CD14-positive monocyte (primary cell): ENCODE measurements at regions not wholly inside any gene's neighbourhood (a gene's known extent, or its start where the extent isn't known, plus 50 kb on each side); places are given as distances from the start of the nearest gene placed in this dataset.

ENCODE experiments used
- DNase-seq, 3 donors: peaks; one replicate each; pipeline ENCODE4 v3.0.0-alpha.2; 2011 to 2022
- H2AFZ ChIP-seq: 2 replicates; pipeline ENCODE4 v1.6.0; 2012; ENCODE audit warnings: mild to moderate bottlenecking, low read depth, low read length, inconsistent platforms; ENCODE audit not compliant: insufficient read depth, poor library complexity, severe bottlenecking
- H3K27ac ChIP-seq, 2 donors: 1 replicate in 1 of 2; 2 replicates in 1 of 2; pipeline ENCODE4 v1.5.1; 2012 to 2013; ENCODE audit warnings: low read length in 2 of 2, control low read depth in 1 of 2, inconsistent platforms in 1 of 2, low read depth in 1 of 2, mild to moderate bottlenecking in 1 of 2
- H3K27me3 ChIP-seq, 2 donors: one replicate each; pipeline versions ENCODE4 v1.6.0 to v1.6.1; 2011 to 2013; ENCODE audit warnings: low read length in 2 of 2; ENCODE audit not compliant: control insufficient read depth in 2 of 2, insufficient read depth in 2 of 2
- H3K36me3 ChIP-seq, 2 donors: replicated peaks in 1 of 2; 1 replicate in 1 of 2; 2 replicates in 1 of 2; pipeline versions ENCODE4 v1.5.1 to v1.6.1; 2012 to 2013; ENCODE audit warnings: low read length in 2 of 2, control low read depth in 1 of 2, inconsistent platforms in 1 of 2, mild to moderate bottlenecking in 1 of 2; ENCODE audit not compliant: insufficient read depth in 2 of 2, control insufficient read depth in 1 of 2
- H3K4me1 ChIP-seq, 2 donors: 1 replicate in 1 of 2; 2 replicates in 1 of 2; pipeline versions ENCODE4 v1.5.1 to v1.6.1; 2012 to 2013; ENCODE audit warnings: low read length in 2 of 2, control low read depth in 1 of 2, inconsistent platforms in 1 of 2, mild to moderate bottlenecking in 1 of 2, moderate library complexity in 1 of 2; ENCODE audit not compliant: insufficient read depth in 2 of 2, control insufficient read depth in 1 of 2
- H3K4me2 ChIP-seq: replicated peaks from 2 replicates; pipeline ENCODE3; 2012; ENCODE audit warnings: low read length, moderate library complexity, mild to moderate bottlenecking; ENCODE audit not compliant: poor library complexity, severe bottlenecking; ENCODE audit errors: extremely low read depth
- H3K4me3 ChIP-seq, 3 experiments: fragments of 200-600 bp in 1 of 3; sonication (generic) in 1 of 3; replicated peaks in 1 of 3; 1 replicate in 2 of 3; 2 replicates in 1 of 3; pipeline ENCODE4 v1.5.1; 2011 to 2013; ENCODE audit warnings: low read length in 3 of 3, mild to moderate bottlenecking in 3 of 3, control low read depth in 2 of 3, low read depth in 2 of 3, inconsistent platforms in 1 of 3, moderate library complexity in 1 of 3
- H3K79me2 ChIP-seq: 2 replicates; pipeline ENCODE4 v1.6.0; 2012; ENCODE audit warnings: mild to moderate bottlenecking, control low read depth, inconsistent platforms, low read length, moderate library complexity; ENCODE audit not compliant: insufficient read depth
- H3K9ac ChIP-seq: 2 replicates; pipeline ENCODE4 v1.6.0; 2017; ENCODE audit warnings: low read length, mild to moderate bottlenecking; ENCODE audit not compliant: insufficient read depth, poor library complexity, severe bottlenecking
- H3K9me3 ChIP-seq, 2 donors: replicated peaks in 1 of 2; 1 replicate in 1 of 2; 2 replicates in 1 of 2; pipeline versions ENCODE4 v1.5.1 to v1.6.1; 2012 to 2013; ENCODE audit warnings: low read length in 2 of 2, control low read depth in 1 of 2; ENCODE audit not compliant: control insufficient read depth in 1 of 2, insufficient read depth in 1 of 2
- H4K20me1 ChIP-seq: 2 replicates; pipeline ENCODE4 v1.6.0; 2012; ENCODE audit warnings: mild to moderate bottlenecking, low read length, control low read depth, moderate library complexity; ENCODE audit not compliant: insufficient read depth
- H3K27ac Mint-ChIP-seq, 7 donors: one replicate each; pipeline ENCODE4 v1.8.0; 2020; ENCODE audit warnings: mild to moderate bottlenecking in 7 of 7, mixed read lengths in 7 of 7, moderate library complexity in 6 of 7, inconsistent platforms in 2 of 7
- H3K27me3 Mint-ChIP-seq, 3 donors: one replicate each; pipeline ENCODE4 v1.8.0; 2021 to 2022; ENCODE audit warnings: low read depth in 3 of 3, mild to moderate bottlenecking in 3 of 3, mixed read lengths in 3 of 3, moderate library complexity in 3 of 3, inconsistent platforms in 1 of 3
- H3K36me3 Mint-ChIP-seq, 2 donors: one replicate each; pipeline ENCODE4 v1.8.0; 2020; ENCODE audit warnings: mixed read lengths in 2 of 2, inconsistent platforms in 1 of 2, mild to moderate bottlenecking in 1 of 2
- H3K4me1 Mint-ChIP-seq: one replicate; pipeline ENCODE4 v1.8.0; 2020; ENCODE audit warnings: mild to moderate bottlenecking, mixed read lengths
- H3K4me3 Mint-ChIP-seq, 2 donors: one replicate each; pipeline ENCODE4 v1.8.0; 2020; ENCODE audit warnings: mild to moderate bottlenecking in 2 of 2, mixed read lengths in 2 of 2, moderate library complexity in 1 of 2
- H3K9me3 Mint-ChIP-seq, 7 donors: one replicate each; pipeline ENCODE4 v1.8.0; 2020 to 2022; ENCODE audit warnings: mixed read lengths in 7 of 7, mild to moderate bottlenecking in 6 of 7, moderate library complexity in 6 of 7, inconsistent platforms in 2 of 7
- WGBS: methylation state at CpG from one replicate; pipeline ENCODE4 v1.1.5; 2013; ENCODE audit warnings: missing lambda C conversion rate; ENCODE audit not compliant: insufficient coverage; 5-methylcytosine and 5-hydroxymethylcytosine counted together
- intact Hi-C, 2 donors: fragments of 100-400 bp; cut with micrococcal nuclease; formaldehyde crosslinking; loops; one replicate each; pipeline versions ENCODE4 v1.15.0 to v1.15.1; 2023
- TF ChIP-seq, protein P1 (sequence below): fragments of 200-600 bp; IDR thresholded peaks from one replicate; pipeline ENCODE4 v1.8.0; 2022; ENCODE audit warnings: antibody characterized with exemption, mild to moderate bottlenecking

DNA sequence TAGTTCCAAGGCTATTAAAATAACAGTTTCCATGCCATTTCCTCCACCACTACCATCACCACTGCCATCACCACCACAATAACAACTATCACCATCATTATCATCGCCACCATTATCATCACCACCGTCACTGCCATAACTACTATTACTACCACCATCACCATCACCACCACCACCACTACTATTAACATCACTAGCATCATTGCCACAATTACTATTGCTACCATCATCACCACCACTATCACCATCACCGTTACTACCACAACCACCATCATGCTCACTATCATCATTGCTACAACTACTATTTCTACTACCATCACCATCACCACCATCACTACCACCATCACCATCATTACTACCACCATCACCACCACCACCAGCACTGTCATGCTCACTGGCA is 185.9 kb upstream of the MAF start:
- Histone ChIP-seq H2AFZ (no peak overlapping the region), H3K36me3 (no peaks in the 10 kb centered on the region), H3K4me2 (no peak overlapping the region), H3K27me3 (no peaks in the 10 kb centered on the region), H3K4me3 (no peak overlapping the region), H3K27ac (no peak overlapping the region), H4K20me1 (no peaks in the 10 kb centered on the region), H3K79me2 (no peaks in the 10 kb centered on the region), H3K4me1 (no peaks in the 10 kb centered on the region), H3K9me3 (no peaks in the 10 kb centered on the region), H3K9ac (no peak overlapping the region)
- intact Hi-C loops, result no loop called here
- Mint-ChIP-seq H3K27me3 (no peaks in the 10 kb centered on the region), H3K4me3 (no peak overlapping the region), H3K36me3 (no peaks in the 10 kb centered on the region), H3K27ac (no peak overlapping the region), H3K4me1 (no peaks in the 10 kb centered on the region), H3K9me3 (peaks cover 0 to 4% (median 2%) of the 10 kb centered on the region in 7 donors)
- TF ChIP-seq, protein P1, sequence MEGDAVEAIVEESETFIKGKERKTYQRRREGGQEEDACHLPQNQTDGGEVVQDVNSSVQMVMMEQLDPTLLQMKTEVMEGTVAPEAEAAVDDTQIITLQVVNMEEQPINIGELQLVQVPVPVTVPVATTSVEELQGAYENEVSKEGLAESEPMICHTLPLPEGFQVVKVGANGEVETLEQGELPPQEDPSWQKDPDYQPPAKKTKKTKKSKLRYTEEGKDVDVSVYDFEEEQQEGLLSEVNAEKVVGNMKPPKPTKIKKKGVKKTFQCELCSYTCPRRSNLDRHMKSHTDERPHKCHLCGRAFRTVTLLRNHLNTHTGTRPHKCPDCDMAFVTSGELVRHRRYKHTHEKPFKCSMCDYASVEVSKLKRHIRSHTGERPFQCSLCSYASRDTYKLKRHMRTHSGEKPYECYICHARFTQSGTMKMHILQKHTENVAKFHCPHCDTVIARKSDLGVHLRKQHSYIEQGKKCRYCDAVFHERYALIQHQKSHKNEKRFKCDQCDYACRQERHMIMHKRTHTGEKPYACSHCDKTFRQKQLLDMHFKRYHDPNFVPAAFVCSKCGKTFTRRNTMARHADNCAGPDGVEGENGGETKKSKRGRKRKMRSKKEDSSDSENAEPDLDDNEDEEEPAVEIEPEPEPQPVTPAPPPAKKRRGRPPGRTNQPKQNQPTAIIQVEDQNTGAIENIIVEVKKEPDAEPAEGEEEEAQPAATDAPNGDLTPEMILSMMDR, result no peak
- WGBS, result 100% methylated on average over 3 of the region's 3 CpGs
- DNase-seq, result no peak

- TF ChIP-seq, protein P1, result no peak
- intact Hi-C loops, result no loop called here
- no peak overlapping the region for H2AFZ ChIP-seq
Observed at GRCh38 chr16:79784007-79784406, 183.5 kb upstream of the MAF start.

More at GRCh38 chr16:79784007-79784406, 183.5 kb upstream of the MAF start:
- no peaks in the 10 kb centered on the region for H3K27me3 ChIP-seq
- H3K4me3 ChIP-seq, result no peak overlapping the region
- no peaks in the 10 kb centered on the region for H3K27me3 Mint-ChIP-seq
- H3K36me3 Mint-ChIP-seq, result no peaks in the 10 kb centered on the region
- peaks cover 0 to 4% (median 2%) of the 10 kb centered on the region in 7 donors for H3K9me3 Mint-ChIP-seq
- H4K20me1 ChIP-seq, result no peaks in the 10 kb centered on the region
- H3K4me1 Mint-ChIP-seq, result no peaks in the 10 kb centered on the region
- no peak overlapping the region for H3K27ac ChIP-seq
- WGBS, result no CpG with 5 or more reads among the region's 5 CpGs
- H3K4me3 Mint-ChIP-seq, result no peak overlapping the region
- no peaks in the 10 kb centered on the region for H3K36me3 ChIP-seq
- no peaks in the 10 kb centered on the region for H3K79me2 ChIP-seq
- no peak overlapping the region for H3K9ac ChIP-seq
- H3K9me3 ChIP-seq, result no peaks in the 10 kb centered on the region
- no peak for DNase-seq
- no peak overlapping the region for H3K27ac Mint-ChIP-seq
- no peak overlapping the region for H3K4me2 ChIP-seq
- H3K4me1 ChIP-seq, result no peaks in the 10 kb centered on the region
